ENCODE measurements at regions not wholly inside any gene's neighbourhood (a gene's known extent, or its start where the extent isn't known, plus 50 kb on each side); places are given as distances from the start of the nearest gene placed in this dataset.
A peak's percentile ranks its signal among the peaks of the same experiment; 100 is the strongest.
"Not testable (repeated sequence)": the region's sequence is repeated elsewhere in the genome, so short reads cannot be mapped to it uniquely, and the experiment has no call there.

DNA sequence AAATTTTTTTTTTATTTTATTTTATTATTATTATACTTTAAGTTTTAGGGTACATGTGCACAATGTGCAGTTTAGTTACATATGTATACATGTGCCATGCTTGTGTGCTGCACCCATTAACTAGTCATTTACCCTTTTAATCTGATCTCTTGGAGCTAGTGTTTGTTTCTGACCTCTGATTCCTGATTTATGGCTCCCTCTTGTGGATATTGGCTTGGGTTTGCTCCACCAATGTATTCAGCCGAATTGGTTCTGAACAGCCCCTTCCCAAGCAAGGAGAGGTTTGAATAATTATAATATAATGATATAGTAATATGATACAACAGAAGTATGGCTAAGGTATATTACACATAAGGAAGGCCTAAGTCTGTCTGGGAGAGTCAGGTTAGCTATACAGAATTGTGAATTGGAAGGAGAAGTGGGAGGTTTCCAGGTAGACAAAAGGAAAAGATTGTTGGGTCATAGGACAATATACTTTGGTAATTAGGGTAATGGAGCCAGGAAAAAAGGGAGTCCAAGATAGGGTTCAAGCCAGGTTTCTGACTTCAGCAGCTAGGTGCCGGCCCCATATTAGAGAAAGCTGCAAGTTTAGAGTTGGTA is 53.1 kb upstream of the HMCN1 start:
- DNase-seq: no peak

GRCh38 chr1:185680453-185680852 is 53.7 kb upstream of the HMCN1 start:
- DNase-seq (no peak), ATAC-seq (peak; percentile 19)

More for the DNA sequence above, 53.1 kb upstream of the HMCN1 start:
- ATAC-seq: no peak

GRCh38 chr1:185679220-185679619 is 55.0 kb upstream of the HMCN1 start:
- no peak for DNase-seq
- ATAC-seq: no peak

DNA sequence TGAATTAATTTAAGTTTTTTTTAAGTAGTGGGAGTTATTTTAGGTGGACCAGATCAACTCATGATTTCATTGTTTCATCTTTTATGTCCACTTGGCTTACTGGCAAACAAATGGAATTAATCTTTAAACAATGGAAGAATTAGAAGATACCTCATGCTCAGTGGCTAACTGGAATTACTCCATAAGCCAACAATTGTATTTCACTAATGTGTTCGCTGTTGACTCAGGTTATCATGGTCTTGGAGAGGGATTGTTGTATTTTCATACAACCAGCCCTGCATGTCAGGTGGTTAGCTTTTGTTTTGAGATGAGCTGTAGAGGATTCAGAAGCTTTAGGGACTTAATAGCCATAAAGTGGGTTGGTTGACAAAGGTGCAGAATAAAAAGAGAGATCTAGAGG is 57.2 kb upstream of the HMCN1 start:
- ATAC-seq: no peak
- no peak for DNase-seq

DNA sequence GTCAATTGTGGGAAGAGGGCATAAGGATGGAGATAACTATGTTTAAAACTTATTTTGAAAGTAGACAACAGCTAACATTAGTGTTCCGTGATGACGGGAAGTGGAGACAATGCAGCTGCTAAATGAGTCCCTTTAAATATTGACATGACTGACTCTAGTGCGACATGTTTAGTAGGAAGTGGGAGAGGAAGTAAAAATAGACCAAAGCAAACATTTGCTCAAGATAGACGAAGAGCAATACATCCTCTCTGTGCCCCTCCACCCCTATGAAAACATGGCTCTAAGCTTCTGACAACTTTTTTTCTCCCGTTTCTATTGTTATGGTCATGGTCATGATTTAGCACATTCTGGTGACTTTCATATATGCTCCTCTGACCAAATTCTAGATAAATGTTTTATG is 60.0 kb upstream of the HMCN1 start:
- no peak for ATAC-seq
- no peak for DNase-seq

DNA sequence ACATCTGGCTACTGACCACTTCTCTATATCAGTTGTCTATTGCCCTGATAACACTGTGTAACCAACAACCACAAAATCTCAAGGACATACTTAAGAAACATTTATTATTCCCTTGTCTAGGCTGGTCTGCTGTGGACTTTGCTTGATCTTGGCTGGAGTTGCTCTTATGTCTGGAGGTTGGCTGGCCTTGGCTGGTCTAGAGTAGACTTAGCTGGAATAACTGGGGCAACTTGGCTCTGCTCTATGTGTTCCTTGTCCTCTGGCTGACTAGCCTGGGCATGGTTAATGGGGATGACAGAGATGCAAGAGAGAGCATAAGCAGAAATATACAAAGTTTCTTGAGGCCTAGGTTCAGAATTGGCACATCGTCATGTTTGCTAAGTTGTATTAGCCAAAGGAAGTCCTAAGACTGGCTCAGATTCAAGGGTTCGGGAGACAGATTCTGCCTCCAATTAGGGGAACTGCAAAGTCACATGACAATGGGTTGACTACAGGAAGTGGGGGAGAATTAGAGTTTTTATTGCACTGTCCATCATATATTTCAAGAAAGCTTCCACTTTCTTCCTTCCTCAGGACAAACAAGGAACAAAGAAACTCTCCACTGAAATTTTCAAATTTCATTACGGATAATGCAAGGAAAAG is 61.4 kb upstream of the HMCN1 start:
- DNase-seq (no peak), ATAC-seq (no peak)

GRCh38 chr1:185670187-185670627 is 64.0 kb upstream of the HMCN1 start:
- DNase-seq: peak; percentile 34

DNA sequence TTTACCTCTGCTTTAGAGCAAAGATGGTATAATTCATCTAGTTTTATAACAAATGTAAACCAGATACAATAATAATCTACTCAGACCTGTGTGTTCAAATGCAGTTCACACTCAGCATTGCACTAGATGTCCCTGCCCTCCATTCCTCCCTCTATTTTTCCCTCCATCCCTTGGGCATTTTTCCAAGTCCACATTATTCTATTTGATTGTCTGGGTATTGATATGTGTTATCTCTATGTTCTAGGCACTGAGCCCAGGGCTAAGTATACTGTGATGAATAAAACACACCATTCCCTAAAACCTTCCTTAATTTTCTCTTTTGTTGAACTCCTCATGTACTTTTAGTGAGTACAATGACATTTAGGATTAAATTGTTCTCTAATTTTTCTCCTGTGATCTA is 66.2 kb upstream of the HMCN1 start:
- DNase-seq: no peak
- no peak for ATAC-seq

More at GRCh38 chr1:185670187-185670627, 64.0 kb upstream of the HMCN1 start:
- peak; percentile 72 for ATAC-seq

DNA sequence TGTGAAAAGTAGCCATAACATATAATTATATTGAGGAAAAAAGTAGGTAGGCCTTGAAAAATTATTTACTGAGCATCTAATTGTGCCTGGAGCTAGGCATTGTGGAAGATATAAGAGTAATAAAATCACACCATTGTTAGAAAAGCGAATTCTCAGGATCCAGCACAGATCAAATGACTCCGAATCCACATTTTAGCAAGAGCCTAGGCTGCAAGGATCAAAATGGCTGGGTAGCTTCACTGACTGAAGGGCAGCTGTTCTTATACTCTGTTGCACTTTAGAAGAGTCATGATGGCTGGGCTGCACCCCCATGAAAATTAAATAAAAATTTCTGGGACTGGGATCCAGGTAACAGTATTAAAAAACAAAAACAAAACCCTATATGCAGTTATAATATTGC is 67.6 kb upstream of the HMCN1 start:
- DNase-seq: no peak
- ATAC-seq: no peak

DNA sequence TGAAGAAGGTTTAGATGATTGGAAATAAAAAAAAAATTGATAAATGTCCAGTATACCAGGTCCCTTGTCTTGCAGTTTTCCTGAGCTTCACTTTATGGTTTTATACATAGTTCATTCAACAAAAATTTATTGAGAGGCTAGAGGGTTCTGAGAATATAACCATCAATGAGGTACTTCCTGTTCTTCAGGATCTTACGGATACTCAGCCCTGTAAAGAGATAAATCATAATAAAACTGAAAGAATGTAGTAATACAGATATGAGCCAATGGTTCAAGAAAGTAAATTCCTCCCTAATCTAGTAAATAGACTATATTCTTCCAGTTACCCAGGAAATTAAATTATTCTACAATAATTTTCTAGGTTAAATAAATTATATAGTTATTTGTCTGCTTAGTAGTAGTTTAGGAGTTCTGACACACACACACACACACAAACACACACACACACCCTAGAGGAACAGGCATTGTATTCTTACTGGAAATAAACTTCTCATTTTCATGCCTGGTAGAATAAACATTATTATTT is 70.4 kb upstream of the HMCN1 start:
- no peak for DNase-seq
- no peak for ATAC-seq

GRCh38 chr1:185663332-185663731 is 70.9 kb upstream of the HMCN1 start:
- DNase-seq (no peak), ATAC-seq (no peak)

GRCh38 chr1:185661971-185662370 is 72.2 kb upstream of the HMCN1 start:
- no peak for DNase-seq
- ATAC-seq: no peak

GRCh38 chr1:185656663-185657062 is 77.5 kb upstream of the HMCN1 start:
- DNase-seq: no peak

GRCh38 chr1:185654952-185655314 is 79.3 kb upstream of the HMCN1 start:
- ATAC-seq (no peak), DNase-seq (no peak)

More at GRCh38 chr1:185656663-185657062, 77.5 kb upstream of the HMCN1 start:
- no peak for ATAC-seq

- no peak for ATAC-seq
- DNase-seq: no peak
Observed at GRCh38 chr1:185654199-185654951, 79.8 kb upstream of the HMCN1 start.

GRCh38 chr1:185653615-185654014 is 80.6 kb upstream of the HMCN1 start:
- DNase-seq (no peak), ATAC-seq (no peak)

DNA sequence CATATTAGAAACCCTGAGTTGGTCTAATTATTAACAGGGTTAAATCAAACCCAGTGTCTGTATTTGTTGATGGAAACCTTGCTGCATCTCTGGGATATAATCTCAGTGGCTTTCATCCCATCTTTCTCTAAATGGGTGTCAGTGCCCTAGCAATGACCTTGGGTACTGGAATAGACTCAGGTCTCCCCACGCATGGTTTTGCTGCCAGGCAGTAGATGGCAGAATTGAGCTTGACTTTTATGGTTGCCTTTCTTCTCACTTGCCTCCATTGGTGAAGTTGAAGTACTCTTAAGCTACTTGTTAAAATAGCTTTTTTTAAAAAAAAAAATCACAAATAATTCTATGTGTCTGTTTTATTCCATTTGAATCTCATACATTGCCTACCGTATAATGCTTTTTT is 81.8 kb upstream of the HMCN1 start:
- no peak for DNase-seq
- ATAC-seq: no peak

DNA sequence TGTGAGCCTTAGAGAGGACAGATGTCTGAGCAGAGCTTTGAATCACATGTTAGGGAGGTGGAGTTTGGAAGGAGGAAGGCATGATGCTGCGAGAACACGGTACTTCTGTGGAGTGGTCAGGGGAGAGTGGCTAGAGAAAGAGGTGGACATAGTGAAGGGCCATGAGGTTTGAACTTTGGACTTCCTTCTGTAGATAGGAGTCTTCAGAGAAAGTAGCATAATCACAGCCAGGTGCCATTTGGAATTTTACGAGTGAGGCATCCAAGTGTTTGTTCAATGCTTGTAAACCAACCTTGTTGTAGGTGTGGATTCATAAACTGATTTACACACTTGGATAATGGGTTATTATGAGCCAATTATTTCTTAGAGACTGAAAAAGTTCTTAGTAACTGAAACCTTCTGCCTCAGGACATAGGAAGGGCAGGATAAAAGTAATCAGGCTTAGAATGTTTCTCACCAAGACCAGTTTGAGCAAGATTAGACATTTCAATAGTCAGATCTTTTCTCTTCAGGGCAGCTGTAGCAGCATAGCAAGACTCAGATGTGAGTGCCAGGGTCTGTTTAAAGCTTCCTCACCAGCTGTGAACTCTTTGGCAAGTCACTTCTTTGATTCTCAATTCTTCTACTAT is 83.5 kb upstream of the HMCN1 start:
- DNase-seq: no peak
- no peak for ATAC-seq

GRCh38 chr1:185648858-185649589 is 85.2 kb upstream of the HMCN1 start:
- DNase-seq (no peak), ATAC-seq (no peak)

GRCh38 chr1:185647597-185648267 is 86.5 kb upstream of the HMCN1 start:
- not testable (repeated sequence) for DNase-seq

DNA sequence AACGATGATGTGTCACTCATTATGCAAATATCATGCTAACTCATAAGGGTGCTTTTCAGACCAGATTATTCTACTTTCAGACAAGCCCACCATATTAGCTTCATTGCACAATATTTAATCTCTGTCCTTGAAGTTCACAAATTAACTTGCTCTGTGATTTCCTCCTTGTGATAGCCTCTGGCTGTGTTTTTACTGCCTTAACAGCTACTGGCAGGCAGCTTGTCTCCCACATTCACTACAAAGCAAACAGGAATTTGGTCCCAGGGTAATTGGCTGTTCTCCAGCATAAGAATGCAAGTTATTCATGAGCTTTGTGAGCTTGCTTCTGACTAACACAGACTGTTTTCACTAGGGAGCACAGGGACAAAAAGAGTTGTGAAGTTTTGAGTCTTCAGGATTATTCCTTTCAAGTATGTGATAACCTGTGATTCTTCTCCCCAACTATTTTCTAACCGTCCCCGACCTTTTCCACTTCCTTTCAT is 87.9 kb upstream of the HMCN1 start:
- DNase-seq (no peak), ATAC-seq (no peak)

More at GRCh38 chr1:185647597-185648267, 86.5 kb upstream of the HMCN1 start:
- not testable (repeated sequence) for ATAC-seq

Data from stimulated activated naive CD8-positive, alpha-beta T cell treated with anti-CD3 and anti-CD28 coated beads, Interleukin-15, Interleukin-2, amounts not matched to agents 100 U/mL and 50 U/mL, for 24 hours (primary cell).